HEK293T (cell line): ENCODE measurements at regions not wholly inside any gene's neighbourhood (a gene's known extent, or its start where the extent isn't known, plus 50 kb on each side); places are given as distances from the start of the nearest gene placed in this dataset.

Source experiments
- ARNT ChIP-seq: fragments of 450-650 bp; IDR thresholded peaks from 2 replicates; pipeline ENCODE4 v1.6.1; 2017; ENCODE audit warnings: mild to moderate bottlenecking
- BHLHE40 ChIP-seq: fragments of 450-650 bp; IDR thresholded peaks from 2 replicates; pipeline ENCODE4 v1.6.1; 2016; ENCODE audit warnings: mild to moderate bottlenecking, moderate library complexity, borderline replicate concordance
- ELF4 ChIP-seq: fragments of 450-650 bp; IDR thresholded peaks from 2 replicates; pipeline ENCODE4 v1.6.1; 2017; ENCODE audit warnings: antibody characterized with exemption
- FOXA1 ChIP-seq: fragments of 450-650 bp; IDR thresholded peaks from 2 replicates; pipeline ENCODE4 v1.6.1; 2016; ENCODE audit warnings: mild to moderate bottlenecking
- HDGF ChIP-seq: fragments of 450-650 bp; IDR thresholded peaks from 2 replicates; pipeline ENCODE4 v1.6.1; 2017; ENCODE audit warnings: antibody characterized with exemption, borderline replicate concordance
- PKNOX1 ChIP-seq: fragments of 450-650 bp; IDR thresholded peaks from 2 replicates; pipeline ENCODE4 v1.6.1; 2016
- SP1 ChIP-seq: fragments of 450-650 bp; IDR thresholded peaks from 2 replicates; pipeline ENCODE4 v1.6.1; 2017
- ZNF384 ChIP-seq: fragments of 450-650 bp; IDR thresholded peaks from 2 replicates; pipeline ENCODE4 v1.6.1; 2016

GRCh38 chr2:144085016-144085415 lies 434.9 kb downstream of the ZEB2 start:
- TF ChIP-seq SP1 (no peak), FOXA1 (no peak), ARNT (no peak), BHLHE40 (no peak), ELF4 (no peak), HDGF (no peak), ZNF384 (no peak), PKNOX1 (no peak)
